ENCODE measurements at regions not wholly inside any gene's neighbourhood (a gene's known extent, or its start where the extent isn't known, plus 50 kb on each side); places are given as distances from the start of the nearest gene placed in this dataset.

DNA sequence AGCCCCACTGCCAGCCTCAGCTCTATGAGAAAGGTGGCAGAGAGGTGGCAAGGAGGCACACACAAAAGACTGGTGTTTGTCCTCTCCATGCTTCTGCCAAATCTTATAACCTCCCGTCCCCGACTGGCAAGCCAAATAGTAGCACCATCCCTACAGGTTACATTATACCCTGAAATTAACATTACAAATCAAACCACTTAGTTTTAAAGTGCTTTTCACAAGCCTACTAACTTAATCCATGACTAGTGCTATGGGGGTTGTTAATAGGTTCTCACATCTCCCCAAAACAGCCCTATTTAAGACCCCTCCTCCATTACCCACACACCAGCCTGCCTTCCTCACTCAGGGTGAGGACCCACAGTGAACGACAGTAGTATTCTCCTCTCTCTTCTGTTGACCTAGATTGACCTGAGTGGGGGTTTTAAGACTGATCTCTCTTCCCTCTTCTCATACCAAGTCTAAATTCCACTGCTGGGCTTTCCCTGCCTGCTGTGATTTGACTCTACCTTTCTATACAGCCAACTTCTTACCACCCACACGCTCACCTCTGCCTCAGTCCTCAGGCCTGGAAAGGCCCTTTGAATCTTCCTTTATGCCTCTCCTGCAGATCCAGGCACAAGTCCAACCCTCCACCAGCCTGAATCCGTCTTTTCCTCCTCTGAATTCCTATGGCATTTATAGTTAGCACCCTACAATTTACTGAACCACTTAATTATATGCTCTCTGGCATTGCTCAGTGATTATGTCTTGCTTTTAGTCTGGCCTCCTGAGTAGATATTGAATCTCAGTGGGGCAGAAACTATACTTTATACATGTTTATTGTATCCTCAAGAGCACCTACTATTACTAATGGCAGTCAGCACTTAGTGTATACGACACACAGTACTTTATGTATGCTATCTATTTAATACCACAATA lies 116.1 kb downstream of the TMEM174 start:
- no peak for DNase-seq

DNA sequence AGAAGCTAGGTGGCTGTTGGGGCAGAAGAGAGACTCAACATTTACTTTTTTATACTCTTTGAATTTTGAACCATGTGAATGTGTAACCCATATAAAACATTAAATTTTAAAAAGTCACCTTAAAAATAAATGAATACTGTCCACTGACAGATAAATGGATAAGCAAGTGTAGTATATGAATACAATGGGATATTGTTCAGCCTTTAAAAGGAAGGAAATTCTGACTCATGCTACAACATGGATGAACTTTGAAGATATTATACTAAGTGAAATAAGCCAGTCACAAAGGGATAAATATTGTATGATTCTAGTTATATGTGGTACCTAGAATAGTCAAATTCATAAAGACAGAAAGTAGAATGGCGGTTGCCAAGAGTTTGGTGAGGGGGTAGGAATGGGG lies 113.9 kb downstream of the TMEM174 start:
- DNase-seq: no peak

DNA sequence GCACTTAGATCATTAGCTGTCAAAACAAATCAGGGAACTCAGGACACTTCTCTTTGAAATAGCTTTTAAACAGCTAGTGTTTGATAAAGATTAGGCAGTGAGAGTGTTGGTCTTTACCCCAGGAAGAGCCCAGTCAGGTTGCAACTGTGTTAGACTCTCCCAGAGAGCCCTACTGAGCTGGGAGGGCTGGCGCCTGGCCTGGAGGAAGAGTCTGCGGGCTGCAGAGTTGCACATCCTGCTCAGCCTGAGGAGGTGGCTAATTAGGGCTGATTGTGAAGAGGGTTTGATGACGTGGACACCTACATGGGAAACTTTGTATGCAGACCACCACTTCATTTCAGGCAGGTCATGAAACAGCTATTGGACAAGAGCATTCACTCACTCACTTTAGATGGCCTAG lies 112.0 kb downstream of the TMEM174 start:
- DNase-seq: no peak

DNA sequence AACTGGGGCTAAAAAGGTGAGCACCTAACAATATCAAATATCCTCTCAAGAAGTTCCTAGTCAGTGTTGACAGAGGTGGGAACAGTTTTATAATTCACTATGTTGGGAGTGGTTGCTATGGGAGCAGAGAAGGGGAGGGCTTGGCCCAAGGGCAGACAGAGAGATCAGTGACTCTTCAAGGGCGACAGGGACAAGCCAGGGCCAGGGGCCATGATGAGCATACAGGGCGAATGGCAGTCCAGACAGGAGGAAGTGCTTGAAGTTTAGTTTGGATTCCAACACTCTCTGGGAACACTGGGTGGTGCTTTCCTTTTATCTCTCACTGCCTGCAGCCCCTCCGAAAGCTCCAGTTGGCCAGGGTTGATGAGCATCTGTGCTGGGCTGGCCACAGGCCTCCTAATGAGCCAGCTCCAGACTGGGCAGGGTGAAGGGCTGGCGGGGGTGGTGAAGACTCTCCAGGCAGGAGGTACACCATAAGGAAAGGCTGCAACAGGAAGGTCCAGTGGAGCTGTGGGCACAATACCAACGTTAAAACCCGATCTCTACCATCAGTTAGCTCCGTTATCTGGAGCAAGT lies 111.3 kb downstream of the TMEM174 start:
- no peak for DNase-seq

DNA sequence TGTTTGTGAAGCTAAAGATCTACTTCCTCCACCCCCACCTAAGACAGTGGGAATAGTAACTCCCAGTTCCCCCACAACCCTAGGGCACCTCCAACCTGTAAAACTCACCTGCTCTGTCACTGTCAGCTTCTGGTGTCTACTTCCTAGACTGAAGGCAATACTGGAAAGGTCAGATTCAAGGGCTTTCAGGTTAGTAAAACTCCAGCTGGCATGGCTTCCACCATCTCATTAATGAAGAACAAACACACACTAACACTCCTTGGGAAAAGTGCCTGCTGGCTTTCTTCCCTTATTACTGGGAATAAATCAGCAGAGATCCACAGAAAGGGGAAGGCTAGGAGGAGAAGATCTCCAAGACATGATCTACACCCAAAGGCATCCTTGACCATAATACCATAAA lies 109.9 kb downstream of the TMEM174 start:
- DNase-seq: no peak

DNA sequence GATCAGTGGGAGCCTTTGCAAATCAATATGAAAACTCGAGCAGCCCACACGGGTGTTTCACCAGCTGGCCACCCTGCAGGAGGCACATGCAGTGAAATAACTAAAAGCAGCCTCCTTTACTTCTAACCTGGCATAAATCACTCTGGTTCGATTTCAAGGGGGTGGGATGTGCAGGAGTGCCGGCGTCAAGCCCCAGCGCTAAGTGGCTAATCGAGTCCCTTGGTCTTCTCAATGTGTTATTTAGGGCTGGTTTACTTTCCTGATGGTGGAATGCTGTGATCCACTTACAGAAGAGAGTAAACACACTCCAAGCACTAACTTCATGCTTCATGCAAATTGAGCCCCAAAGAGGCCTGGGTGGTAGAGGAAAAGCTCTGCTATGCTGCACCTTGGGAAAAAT lies 109.4 kb downstream of the TMEM174 start:
- no peak for DNase-seq

DNA sequence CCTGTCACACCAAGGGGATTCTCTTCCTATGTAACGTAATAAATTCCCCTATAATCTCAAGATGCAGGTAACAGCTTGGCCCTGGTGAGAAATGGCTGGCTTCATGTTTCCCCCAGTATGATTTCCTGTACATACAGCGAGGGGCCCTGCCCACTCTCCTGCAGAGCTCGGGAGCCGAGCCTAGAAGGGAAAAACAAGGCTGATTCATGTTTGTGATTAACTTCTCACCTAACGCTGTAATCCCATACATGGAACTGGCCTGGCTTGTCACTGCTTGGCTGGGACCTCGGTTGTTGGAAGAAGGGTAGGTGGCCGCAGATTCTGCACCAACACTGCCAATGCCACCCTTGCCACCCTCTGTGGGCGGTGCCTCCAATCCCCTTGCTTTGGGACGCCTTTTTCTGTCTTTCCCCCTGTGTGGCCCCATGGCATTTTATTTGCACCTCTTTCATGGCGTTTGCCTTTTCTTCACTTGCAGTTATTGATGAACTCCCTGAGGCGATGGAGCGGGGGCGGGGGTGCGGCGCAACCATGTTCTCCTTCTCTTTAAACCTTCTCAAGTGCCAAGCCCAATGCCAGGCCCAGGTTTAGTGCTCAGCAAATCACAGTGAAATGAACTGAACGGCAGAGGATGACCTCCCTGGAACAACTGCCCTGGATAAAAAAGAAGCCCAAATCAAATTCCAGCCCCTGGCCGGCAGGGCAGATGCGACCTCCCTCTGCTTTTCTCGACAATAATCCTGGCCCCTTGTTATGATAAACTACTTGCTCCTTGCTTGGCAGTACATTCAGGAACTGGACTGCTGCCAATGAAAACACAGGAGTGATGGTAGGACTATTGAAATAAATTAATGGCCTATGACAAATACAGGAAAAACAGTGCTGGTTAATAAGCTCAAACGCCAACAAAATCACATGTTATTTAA lies 108.1 kb downstream of the TMEM174 start:
- no peak for DNase-seq

DNA sequence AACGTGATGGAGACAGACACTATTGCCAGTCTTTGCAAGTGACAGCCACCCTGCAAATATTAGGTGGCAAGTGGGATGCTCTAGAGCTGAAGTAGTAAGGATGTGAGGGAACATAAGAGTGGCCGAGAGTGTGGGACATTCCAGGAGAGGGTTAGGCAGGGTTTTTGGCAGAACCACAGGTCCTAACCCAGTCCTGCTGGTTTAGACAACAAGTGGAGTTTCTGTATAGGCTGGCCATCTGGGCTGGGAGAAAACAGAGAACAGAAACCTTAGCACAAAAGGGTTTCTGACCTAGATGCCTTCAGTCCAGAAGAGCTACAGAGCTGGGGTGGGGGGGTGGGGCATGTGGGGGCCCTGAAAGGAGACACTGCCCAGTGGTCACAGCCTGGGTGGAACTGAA lies 107.4 kb downstream of the TMEM174 start:
- no peak for DNase-seq

DNA sequence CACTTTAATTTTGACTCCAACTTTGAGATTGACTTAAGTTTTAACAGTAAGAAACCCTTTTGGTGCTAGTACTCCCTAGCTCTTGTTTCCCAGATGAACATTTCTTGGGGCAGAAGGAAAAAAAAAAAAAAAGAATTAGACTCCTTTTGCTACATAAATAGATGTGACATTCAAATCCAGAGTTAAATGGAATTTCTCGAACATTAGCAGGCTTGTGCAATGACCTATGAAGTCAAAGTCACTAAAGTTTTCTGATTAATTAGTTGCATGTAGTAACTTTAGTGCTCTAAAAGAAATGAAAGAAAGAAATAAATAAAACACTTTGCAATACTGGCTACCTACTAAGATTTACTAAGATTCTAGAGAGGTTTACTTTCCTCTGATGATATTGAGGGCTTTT lies 106.8 kb downstream of the TMEM174 start:
- DNase-seq: no peak

DNA sequence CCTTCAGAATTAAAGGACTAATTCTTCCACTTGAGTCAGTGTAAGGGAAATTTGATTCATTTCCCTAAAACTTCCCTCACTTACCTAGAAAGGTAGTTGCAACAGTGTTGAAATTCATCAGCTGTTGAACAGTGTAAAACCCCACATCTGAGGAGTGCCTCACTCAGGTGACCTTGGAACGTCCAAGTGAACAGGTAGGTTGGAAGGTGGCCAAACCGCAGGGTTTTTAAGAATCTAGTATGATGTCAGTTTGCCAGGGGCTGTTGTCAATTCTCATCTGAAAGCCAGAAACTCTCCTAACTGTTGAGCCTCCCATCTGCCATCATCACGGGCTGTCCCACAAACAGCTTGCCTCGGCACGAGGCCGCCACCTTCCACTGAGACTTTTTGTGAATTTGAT lies 105.7 kb downstream of the TMEM174 start:
- no peak for DNase-seq

DNA sequence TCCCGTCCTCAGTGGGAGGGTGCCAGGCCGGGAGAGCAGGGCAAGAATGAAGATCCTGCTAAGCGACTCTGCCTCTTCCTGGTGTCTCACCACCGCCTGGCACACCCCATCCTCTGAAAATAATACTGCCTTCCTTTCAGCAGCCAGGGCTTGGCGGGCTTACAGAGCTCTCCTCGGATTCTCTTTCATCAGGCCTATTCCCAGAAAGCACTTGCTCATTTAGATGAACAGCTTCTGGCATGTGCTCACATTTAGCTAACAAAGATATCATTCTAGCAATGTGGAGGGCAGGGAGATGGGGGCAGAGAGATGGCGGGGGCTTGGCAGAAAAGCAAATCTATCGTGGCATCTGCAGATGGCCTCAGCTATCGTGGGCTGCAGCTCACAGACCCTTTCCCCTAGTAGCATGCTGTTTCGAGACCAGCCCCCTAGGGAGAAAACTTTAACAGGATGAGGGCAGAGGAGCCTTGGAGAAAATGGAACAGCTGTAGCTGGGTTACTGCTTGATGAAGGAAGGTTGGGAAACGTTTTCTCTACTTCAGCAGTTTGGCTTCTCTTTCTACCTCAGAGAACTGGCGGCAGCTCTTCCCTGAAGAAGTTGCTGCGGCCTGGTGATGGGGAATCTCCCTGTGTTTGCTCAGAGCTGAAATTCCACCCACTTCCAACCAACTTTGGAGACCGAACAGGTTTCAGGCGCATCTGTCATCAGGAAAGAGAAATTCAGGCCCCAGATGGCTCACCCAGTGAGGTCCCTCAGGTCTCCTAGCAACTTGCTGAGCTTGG lies 102.1 kb downstream of the TMEM174 start:
- DNase-seq: no peak

DNA sequence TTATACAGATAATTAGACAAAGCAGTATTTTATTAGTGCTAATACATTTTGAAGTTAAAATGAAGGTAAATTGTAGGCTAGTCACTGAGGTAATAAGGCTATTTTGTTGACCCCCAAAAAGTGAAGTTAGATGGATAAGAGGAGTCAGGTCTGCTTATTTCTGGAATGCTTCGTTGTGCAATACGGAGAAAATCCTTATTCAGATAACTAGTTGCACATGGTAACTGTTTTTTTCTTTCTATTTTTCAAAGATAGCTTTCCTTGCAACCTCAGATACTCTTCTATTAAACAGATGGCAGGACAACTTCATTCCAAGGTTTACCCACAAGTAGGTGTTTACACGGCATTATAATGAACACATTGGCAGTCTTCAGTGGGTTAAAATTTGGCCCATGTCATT lies 101.1 kb downstream of the TMEM174 start:
- no peak for DNase-seq

DNA sequence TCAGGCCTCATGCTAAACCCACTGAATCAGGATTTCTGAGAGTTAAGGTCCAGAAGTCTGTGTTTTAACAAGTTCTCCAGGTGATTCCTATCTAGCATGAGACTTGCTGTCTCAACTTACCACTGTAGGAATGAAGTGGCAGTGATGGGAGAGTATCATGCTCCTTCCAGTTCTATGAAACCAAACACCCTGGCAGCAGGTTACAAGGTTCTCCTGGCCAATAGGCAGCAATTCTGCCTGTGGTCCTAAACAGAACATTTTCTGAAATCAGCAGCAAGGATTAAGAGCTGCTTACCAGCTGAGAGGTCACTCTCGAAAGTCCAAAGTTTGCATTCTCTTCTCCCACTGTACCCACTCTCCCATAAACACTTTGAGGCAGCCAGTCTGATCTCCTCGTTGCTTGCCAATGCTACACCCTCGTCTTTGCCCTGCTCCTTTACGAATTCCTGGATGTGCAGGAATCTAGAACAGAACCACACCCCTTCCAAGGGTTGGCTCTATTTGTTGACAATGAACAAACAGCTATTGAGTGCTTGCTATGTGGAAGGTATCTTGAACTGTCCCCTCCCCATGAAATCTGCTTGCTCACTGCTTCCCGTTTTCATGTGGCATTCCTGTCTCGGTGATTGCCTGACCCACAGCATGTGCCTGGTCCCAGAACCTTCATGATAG lies 100.5 kb downstream of the TMEM174 start:
- no peak for DNase-seq

DNA sequence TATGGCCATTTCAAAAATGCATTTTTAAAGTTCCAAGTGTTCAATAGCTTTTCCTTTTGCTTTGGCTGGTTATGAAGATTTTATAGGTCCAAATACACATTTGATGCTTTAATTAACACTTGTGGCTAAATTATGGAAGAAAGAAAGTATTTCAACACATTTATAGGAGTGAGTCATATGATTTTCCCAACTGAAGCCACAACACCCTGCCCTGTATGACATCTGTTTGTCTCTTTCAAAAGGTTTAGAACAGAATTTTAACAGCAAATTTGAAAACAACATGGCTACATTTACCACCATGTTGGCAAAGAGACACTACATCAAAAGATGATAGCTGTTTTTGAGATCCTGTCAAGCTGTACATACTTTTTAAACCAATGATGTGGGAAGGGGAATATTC lies 99.4 kb downstream of the TMEM174 start:
- no peak for DNase-seq

DNA sequence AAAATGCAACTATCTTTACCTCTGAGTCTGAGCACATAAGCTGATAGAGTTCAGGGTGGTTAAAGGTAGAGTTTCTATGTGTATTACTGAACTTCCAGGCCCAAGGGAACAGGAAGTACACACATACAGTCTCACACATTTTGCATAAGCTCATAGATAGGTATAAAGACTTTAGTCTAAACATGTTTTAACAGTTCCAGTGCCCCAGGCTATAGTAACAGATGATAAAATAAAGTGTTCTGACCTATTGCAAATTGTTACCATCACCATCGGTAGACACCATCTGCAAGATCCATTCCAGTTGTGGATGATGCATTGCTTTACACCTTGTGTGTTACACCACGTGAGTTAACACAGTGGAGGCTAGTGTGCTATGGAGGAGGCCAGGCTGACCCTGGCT lies 95.8 kb downstream of the TMEM174 start:
- DNase-seq: no peak

DNA sequence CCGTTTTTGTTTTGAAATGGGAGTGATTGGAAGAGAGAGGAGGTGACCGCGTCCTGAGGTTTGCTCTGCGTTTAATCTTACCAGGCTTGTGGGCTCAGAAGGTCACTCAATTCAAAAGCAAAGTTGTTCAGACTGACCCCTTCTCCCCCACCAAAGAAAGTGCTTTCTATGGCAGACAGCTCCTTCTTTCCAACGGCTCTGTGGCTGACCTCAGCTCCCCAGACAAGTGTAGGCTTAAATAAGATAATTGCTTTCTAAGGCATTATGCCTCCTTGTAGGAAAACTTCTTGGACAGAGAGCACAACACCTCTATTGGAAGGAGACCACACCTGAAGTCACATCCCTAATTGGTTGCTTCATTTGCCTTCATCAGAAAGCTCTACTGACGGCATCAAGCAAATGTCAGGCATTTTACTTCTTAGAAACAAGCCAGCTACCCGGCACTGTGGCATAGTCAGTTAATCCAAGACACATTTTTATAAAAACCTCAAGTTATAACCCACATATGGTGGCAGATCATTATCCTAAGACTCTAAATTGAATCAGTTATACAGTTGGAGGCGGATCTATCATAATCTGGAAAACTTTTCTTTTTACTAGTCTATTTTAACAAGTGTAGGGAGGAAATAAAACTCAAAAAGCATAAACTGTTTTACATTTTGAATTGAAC lies 94.9 kb downstream of the TMEM174 start:
- no peak for DNase-seq

DNA sequence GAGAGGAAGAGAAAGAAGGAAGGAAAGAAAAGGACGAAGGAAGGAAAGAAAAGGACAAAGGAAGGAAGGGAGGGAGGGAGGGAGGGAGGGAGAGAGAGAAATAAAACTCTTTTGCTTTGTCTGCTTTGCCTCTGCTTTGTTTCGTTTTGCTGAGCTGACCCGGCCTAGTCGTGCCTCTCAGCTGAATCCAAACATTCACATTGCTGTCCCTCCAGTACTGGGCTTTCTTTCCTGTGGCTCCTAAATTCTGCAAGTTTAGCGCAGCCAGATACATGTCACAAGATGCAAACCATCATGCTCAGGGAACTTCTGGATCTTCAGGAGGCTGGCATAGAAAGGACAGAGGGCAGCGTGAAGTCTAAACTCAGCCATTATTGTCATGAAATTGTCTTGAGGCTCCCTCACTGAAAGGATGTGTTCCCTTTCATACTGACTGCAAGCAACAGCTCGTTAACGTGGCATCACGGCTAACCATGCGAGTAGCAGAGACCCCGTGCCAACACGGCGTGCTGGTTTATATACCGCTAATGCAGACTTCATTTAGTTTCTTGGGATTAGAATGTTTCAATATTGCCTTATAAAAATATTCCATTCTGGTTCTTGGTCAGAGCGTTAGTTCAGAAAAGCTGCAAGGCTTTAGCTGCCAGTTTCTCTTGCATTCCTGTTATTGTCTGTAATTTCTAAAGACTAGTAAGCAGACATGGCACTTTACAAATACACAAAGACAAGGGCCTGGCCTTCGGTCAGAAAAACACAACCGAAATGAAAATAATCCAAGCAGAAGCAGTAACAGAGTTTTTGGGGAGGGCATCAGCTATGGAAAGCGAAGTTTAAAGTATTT lies 94.2 kb downstream of the TMEM174 start:
- DNase-seq: no peak

DNA sequence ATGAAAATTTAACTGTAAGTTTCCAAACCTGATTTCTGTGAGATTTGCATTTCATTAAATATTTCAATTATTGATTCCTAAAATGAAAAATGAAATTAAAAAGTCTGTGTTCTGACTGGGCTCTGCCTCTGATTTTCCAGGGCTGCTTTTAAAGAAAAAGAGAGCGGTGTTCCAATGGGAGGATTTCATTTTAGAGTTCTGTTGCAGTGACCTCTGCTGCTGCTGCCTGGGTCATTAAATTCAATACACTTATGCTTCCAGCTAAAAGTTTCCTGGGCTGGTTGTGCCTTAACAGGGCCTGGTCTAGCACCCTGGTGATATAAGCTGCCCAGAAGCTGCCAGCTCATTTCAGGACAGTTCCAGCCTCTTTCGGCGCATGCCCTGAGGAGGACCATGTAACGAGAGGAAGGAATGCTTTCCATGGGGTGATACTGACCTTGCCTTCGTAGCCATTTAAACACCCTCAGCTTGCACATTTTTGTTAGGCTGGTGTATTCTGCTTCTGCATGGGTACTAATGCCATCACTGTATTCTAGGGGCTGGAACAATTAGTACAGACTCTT lies 93.3 kb downstream of the TMEM174 start:
- DNase-seq: no peak

DNA sequence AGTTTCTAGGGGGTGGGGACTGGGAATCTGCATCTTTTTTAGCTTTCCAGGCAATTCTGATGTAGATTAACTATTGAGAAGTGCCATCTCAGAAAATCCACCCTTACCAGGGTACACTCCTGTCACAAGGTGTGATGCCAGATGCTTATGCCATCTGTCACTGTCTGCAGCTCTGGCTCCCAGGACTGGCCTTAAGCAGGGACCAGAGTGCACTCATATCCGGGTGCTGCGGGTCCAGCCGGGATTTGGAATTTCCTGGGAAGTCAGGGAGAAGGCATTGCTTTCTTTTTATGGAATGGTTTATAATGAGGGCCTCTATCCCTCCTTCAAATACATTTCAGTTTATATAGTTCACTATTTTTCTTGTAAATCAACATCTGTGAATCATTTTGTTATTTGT lies 92.6 kb downstream of the TMEM174 start:
- DNase-seq: no peak

DNA sequence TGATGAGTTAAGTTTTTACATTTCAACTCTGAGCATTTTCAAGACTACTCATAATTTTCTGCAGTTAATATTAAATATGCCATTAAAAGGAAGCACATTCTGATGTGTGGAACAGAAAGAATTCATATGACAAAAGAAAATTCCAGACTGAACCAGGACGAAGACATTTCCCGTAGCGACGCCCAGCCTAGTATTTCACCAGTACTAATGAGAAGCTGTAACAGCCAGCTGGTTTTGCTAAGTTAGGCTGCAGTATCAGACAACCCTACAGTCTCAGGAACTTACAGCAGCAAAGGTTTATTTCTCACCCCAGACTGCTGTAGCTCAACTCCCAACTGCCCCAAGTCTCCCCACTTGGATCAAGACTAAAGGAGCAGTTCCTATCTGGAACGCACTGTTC lies 91.6 kb downstream of the TMEM174 start:
- no peak for DNase-seq
